Spleen (tissue), 7 donors: ENCODE measurements at regions not wholly inside any gene's neighbourhood (a gene's known extent, or its start where the extent isn't known, plus 50 kb on each side); places are given as distances from the start of the nearest gene placed in this dataset.

ENCODE experiments used
- CTCF ChIP-seq, 11 experiments: fragments of 200-600 bp in 7 of 11; fragments of 450-650 bp in 4 of 11; sonication (generic) in 4 of 11; IDR thresholded peaks in 8 of 11; conservative IDR thresholded peaks in 3 of 11; 1 replicate in 7 of 11; 2 replicates in 4 of 11; pipeline versions ENCODE4 v1.4.0 to v1.8.0; 2016 to 2021; ENCODE audit warnings: antibody characterized with exemption in 11 of 11, inconsistent platforms in 4 of 11, mild to moderate bottlenecking in 1 of 11
- POLR2AphosphoS5 ChIP-seq, 3 donors: sonication (generic); formaldehyde crosslinking; IDR thresholded peaks; one replicate each; pipeline ENCODE4 v1.5.1; 2017; ENCODE audit warnings: antibody characterized with exemption in 3 of 3
- donor health status: DM: no; HTN: no; CAD: no; lungs with moderate emphysema.
- donor health status: DM: no; HTN: no; CAD: no.
- donor health status: DM: no; HTN: no; CAD: no.

DNA sequence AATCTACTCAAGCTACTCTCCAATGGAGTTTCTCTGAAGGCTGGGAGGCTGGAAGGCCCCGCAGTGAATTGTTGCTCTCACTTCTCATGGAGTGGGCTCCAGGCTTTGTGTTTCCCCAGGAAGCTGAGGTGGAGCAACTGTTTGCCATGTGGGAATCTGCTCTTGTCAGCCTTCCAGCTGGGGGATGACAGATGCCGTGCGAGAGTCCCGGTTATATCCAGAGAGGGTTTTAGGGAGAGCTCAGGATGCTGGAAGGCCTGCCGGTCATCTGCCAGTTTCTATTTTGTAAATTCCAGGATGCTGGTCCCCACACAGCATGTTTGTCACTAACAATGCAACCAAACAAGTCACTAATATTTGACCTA lies 98.2 kb upstream of the NAA20 start:
- TF ChIP-seq CTCF (IDR thresholded peaks at IDR 0.05 in 8 of 11, conservative IDR thresholded peaks at IDR 0.05 in 3 of 11), result no peak
- peak in 2 of 3 donors; percentile 27 to 28 for TF ChIP-seq POLR2AphosphoS5 (IDR thresholded peaks at IDR 0.05)
